Liver (tissue), 7 donors: ENCODE measurements at regions not wholly inside any gene's neighbourhood (a gene's known extent, or its start where the extent isn't known, plus 50 kb on each side); places are given as distances from the start of the nearest gene placed in this dataset.
A peak's percentile ranks its signal among the peaks of the same experiment; 100 is the strongest.
"Not testable (repeated sequence)": the region's sequence is repeated elsewhere in the genome, so short reads cannot be mapped to it uniquely, and the experiment has no call there.

Source experiments
- DNase-seq: peaks from one replicate; pipeline ENCODE4 v3.0.0-alpha.2; 2017; ENCODE audit warnings: low spot score
- H3K27ac ChIP-seq, 2 donors: one replicate each; pipeline ENCODE4 v1.7.0; 2013; ENCODE audit warnings: inconsistent platforms in 2 of 2, low read length in 2 of 2, control low read depth in 1 of 2, low read depth in 1 of 2, mild to moderate bottlenecking in 1 of 2
- H3K27me3 ChIP-seq, 4 donors: one replicate each; pipeline versions ENCODE4 v1.6.1 to v1.7.0; 2013; ENCODE audit warnings: low read length in 3 of 4, inconsistent platforms in 1 of 4, mild to moderate bottlenecking in 1 of 4, moderate library complexity in 1 of 4; ENCODE audit not compliant: control insufficient read depth in 4 of 4, insufficient read depth in 4 of 4
- H3K36me3 ChIP-seq, 4 donors: one replicate each; pipeline versions ENCODE4 v1.6.1 to v1.7.0; 2013; ENCODE audit warnings: low read length in 3 of 4, mild to moderate bottlenecking in 3 of 4, low read depth in 1 of 4, moderate library complexity in 1 of 4; ENCODE audit not compliant: control insufficient read depth in 4 of 4, insufficient read depth in 3 of 4
- H3K4me1 ChIP-seq, 4 donors: one replicate each; pipeline versions ENCODE4 v1.6.1 to v1.7.0; 2013; ENCODE audit warnings: low read length in 3 of 4, mild to moderate bottlenecking in 3 of 4, moderate library complexity in 1 of 4; ENCODE audit not compliant: control insufficient read depth in 4 of 4, insufficient read depth in 4 of 4
- H3K4me3 ChIP-seq, 3 donors: one replicate each; pipeline versions ENCODE4 v1.6.1 to v1.7.0; 2013; ENCODE audit warnings: low read length in 3 of 3, control low read depth in 1 of 3, low read depth in 1 of 3, mild to moderate bottlenecking in 1 of 3
- H3K9ac ChIP-seq, 2 donors: one replicate each; pipeline ENCODE4 v1.7.0; 2013; ENCODE audit warnings: low read length in 2 of 2, mild to moderate bottlenecking in 2 of 2, moderate library complexity in 2 of 2, control low read depth in 1 of 2, low read depth in 1 of 2
- H3K9me3 ChIP-seq, 4 donors: one replicate each; pipeline versions ENCODE4 v1.6.1 to v1.7.0; 2013; ENCODE audit warnings: low read length in 3 of 4; ENCODE audit not compliant: control insufficient read depth in 4 of 4
- EGR1 ChIP-seq, 2 donors: IDR thresholded peaks; 2 replicates each; pipeline ENCODE4 v1.6.1; 2016 to 2018; ENCODE audit warnings: antibody characterized with exemption in 2 of 2, low read depth in 2 of 2
- FOXA1 ChIP-seq: IDR thresholded peaks from 2 replicates; pipeline ENCODE4 v1.6.1; 2016; ENCODE audit warnings: antibody characterized with exemption
- FOXA2 ChIP-seq: IDR thresholded peaks from 2 replicates; pipeline ENCODE4 v1.6.1; 2016; ENCODE audit warnings: antibody characterized with exemption
- GABPA ChIP-seq, 2 donors: IDR thresholded peaks in 1 of 2; conservative IDR thresholded peaks in 1 of 2; 2 replicates each; pipeline ENCODE4 v1.6.1; 2016; ENCODE audit warnings: antibody characterized with exemption in 2 of 2, mild to moderate bottlenecking in 1 of 2, moderate library complexity in 1 of 2
- HNF4A ChIP-seq, 2 donors: conservative IDR thresholded peaks; 2 replicates each; pipeline ENCODE4 v1.6.1; 2016; ENCODE audit warnings: antibody characterized with exemption in 2 of 2, mild to moderate bottlenecking in 2 of 2
- HNF4G ChIP-seq: IDR thresholded peaks from 2 replicates; pipeline ENCODE4 v1.6.1; 2016; ENCODE audit warnings: antibody characterized with exemption
- JUND ChIP-seq, 2 donors: IDR thresholded peaks; 2 replicates each; pipeline ENCODE4 v1.6.1; 2016; ENCODE audit warnings: antibody characterized with exemption in 2 of 2
- NR2F2 ChIP-seq: IDR thresholded peaks from 2 replicates; pipeline ENCODE4 v1.6.1; 2016; ENCODE audit warnings: antibody characterized with exemption
- RAD21 ChIP-seq, 2 donors: IDR thresholded peaks; 2 replicates each; pipeline ENCODE4 v1.6.1; 2016; ENCODE audit warnings: antibody characterized with exemption in 2 of 2, mild to moderate bottlenecking in 2 of 2
- REST ChIP-seq: IDR thresholded peaks from 2 replicates; pipeline ENCODE4 v1.6.1; 2016; ENCODE audit warnings: antibody characterized with exemption, mild to moderate bottlenecking
- SP1 ChIP-seq: IDR thresholded peaks from 2 replicates; pipeline ENCODE4 v1.6.1; 2018; ENCODE audit warnings: antibody characterized with exemption, mild to moderate bottlenecking
- TAF1 ChIP-seq: conservative IDR thresholded peaks from 2 replicates; pipeline ENCODE4 v1.6.1; 2016; ENCODE audit warnings: antibody characterized with exemption, mild to moderate bottlenecking
- YY1 ChIP-seq: IDR thresholded peaks from 2 replicates; pipeline ENCODE4 v1.6.1; 2016; ENCODE audit warnings: antibody characterized with exemption, mild to moderate bottlenecking
- WGBS: extraction: QIAGEN DNeasy Blood & Tissue Kit; methylation state at CpG from one replicate; pipeline ENCODE4 v1.1.7; 2013; 5-methylcytosine and 5-hydroxymethylcytosine counted together
- TF ChIP-seq, protein P1 (sequence below): IDR thresholded peaks from 2 replicates; pipeline ENCODE4 v1.6.1; 2016; ENCODE audit warnings: antibody characterized with exemption
- TF ChIP-seq, protein P2 (sequence below): IDR thresholded peaks from 2 replicates; pipeline ENCODE4 v1.6.1; 2016; ENCODE audit warnings: antibody characterized with exemption
- donor health status: healthy.
- donor health status: healthy.
- donor health status: healthy.
- donor health status: healthy.

- H3K9me3 ChIP-seq = no peaks in the 10 kb centered on the region
- DNase-seq = no peak
- WGBS = 65% methylated on average over 2 of the region's 2 CpGs
- no peak overlapping the region for H3K27ac ChIP-seq
- no peaks in the 10 kb centered on the region for H3K27me3 ChIP-seq
- peaks cover 0 to 3% (median 0%) of the 10 kb centered on the region in 4 donors for H3K4me1 ChIP-seq
- no peak overlapping the region for H3K4me3 ChIP-seq
- H3K36me3 ChIP-seq = no peaks in the 10 kb centered on the region
- H3K9ac ChIP-seq = no peak overlapping the region
- TF ChIP-seq, protein P1, sequence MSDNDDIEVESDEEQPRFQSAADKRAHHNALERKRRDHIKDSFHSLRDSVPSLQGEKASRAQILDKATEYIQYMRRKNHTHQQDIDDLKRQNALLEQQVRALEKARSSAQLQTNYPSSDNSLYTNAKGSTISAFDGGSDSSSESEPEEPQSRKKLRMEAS = no peak
- TF ChIP-seq HNF4G (peak; percentile 58), HNF4A (conservative IDR thresholded peaks at IDR 0.05) (peak; percentile 52 to 73), GABPA (IDR thresholded peaks at IDR 0.05 in 1 of 2, conservative IDR thresholded peaks at IDR 0.05 in 1 of 2) (no peak)
These were observed 90.1 kb upstream of the AGA start for GRCh38 chr4:177532358-177532757.

GRCh38 chr4:177534841-177535240 is 92.6 kb upstream of the AGA start:
- H3K9me3 ChIP-seq, H3K9ac ChIP-seq, H3K27ac ChIP-seq, H3K36me3 ChIP-seq, DNase-seq, H3K4me3 ChIP-seq, H3K4me1 ChIP-seq, H3K27me3 ChIP-seq: not testable (repeated sequence)
- 71% methylated on average over 3 of the region's 3 CpGs for WGBS

DNA sequence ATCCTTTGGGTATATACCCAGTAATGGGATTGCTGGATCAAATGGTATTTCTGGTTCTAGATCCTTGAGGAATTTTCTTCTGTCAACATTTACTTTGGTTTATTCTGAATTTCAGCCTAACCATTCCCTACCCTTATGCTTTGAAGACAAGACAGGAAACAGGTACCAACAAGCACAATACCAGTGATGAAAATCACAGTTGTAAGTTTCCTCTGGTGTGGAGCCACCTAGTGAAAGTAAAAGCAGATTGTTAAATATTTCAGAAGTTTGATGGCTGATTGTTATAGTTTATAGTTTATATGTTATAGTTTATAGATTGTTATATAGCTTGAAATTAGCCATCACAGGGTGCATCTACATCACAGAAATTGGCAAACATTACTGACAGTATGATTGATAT is 104.5 kb upstream of the AGA start:
- Histone ChIP-seq H3K36me3 (no peaks in the 10 kb centered on the region), H3K4me1 (no peaks in the 10 kb centered on the region), H3K27me3 (no peaks in the 10 kb centered on the region), H3K9me3 (no peaks in the 10 kb centered on the region), H3K9ac (no peak overlapping the region), H3K4me3 (no peak overlapping the region), H3K27ac (no peak overlapping the region)
- TF ChIP-seq JUND (IDR thresholded peaks at IDR 0.05) (no peak), RAD21 (IDR thresholded peaks at IDR 0.05) (peak in 1 of 2 donors; percentile 20)
- DNase-seq = no peak

DNA sequence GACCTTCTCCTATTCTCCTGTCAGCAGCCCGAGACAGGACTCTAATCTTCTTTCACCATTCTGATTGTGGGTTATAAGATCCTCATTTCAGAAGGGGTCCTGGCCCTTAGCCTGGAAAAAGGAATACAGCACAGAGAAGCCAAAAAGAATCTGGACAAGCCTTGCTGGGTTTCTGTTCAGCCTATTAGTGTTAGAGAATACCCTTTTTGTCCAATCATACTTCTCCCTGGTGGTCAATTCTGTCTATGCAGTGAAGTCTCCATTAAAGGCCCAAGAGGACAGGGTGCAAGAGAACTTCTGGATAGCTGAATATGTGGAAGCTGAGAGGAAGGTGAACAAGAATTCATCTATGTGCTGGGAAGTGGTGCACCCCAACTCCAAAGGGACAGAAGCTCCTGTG is 105.7 kb upstream of the AGA start:
- no peak overlapping the region for H3K9ac ChIP-seq
- no peaks in the 10 kb centered on the region for H3K9me3 ChIP-seq
- no peak overlapping the region for H3K4me3 ChIP-seq
- DNase-seq = no peak
- no peaks in the 10 kb centered on the region for H3K36me3 ChIP-seq
- no peaks in the 10 kb centered on the region for H3K4me1 ChIP-seq
- H3K27ac ChIP-seq = no peak overlapping the region
- 84% methylated on average over 1 of the region's 1 CpG for WGBS
- no peak for TF ChIP-seq HNF4G
- no peak for TF ChIP-seq FOXA1
- no peak for TF ChIP-seq RAD21 (IDR thresholded peaks at IDR 0.05)
- TF ChIP-seq TAF1 = no peak
- no peak for TF ChIP-seq YY1
- TF ChIP-seq JUND (IDR thresholded peaks at IDR 0.05) = no peak
- no peak for TF ChIP-seq GABPA (IDR thresholded peaks at IDR 0.05 in 1 of 2, conservative IDR thresholded peaks at IDR 0.05 in 1 of 2)
- no peak for TF ChIP-seq REST
- TF ChIP-seq NR2F2 = no peak
- TF ChIP-seq SP1 = no peak
- TF ChIP-seq, protein P1 = no peak
- no peak for TF ChIP-seq FOXA2
- TF ChIP-seq, protein P2, sequence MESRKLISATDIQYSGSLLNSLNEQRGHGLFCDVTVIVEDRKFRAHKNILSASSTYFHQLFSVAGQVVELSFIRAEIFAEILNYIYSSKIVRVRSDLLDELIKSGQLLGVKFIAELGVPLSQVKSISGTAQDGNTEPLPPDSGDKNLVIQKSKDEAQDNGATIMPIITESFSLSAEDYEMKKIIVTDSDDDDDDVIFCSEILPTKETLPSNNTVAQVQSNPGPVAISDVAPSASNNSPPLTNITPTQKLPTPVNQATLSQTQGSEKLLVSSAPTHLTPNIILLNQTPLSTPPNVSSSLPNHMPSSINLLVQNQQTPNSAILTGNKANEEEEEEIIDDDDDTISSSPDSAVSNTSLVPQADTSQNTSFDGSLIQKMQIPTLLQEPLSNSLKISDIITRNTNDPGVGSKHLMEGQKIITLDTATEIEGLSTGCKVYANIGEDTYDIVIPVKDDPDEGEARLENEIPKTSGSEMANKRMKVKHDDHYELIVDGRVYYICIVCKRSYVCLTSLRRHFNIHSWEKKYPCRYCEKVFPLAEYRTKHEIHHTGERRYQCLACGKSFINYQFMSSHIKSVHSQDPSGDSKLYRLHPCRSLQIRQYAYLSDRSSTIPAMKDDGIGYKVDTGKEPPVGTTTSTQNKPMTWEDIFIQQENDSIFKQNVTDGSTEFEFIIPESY = no peak
- TF ChIP-seq EGR1 (IDR thresholded peaks at IDR 0.05; ENCODE audit: low read depth in 2 of 2) = no peak
- TF ChIP-seq HNF4A (conservative IDR thresholded peaks at IDR 0.05) = no peak
- H3K27me3 ChIP-seq = no peaks in the 10 kb centered on the region
